Hematopoietic multipotent progenitor cell treated with erythropoietin and hydrocortisone succinate and interleukin-3 and kit ligand, for 8 days (in vitro differentiated cells): ENCODE measurements at regions not wholly inside any gene's neighbourhood (a gene's known extent, or its start where the extent isn't known, plus 50 kb on each side); places are given as distances from the start of the nearest gene placed in this dataset.
"Not testable (repeated sequence)": the region's sequence is repeated elsewhere in the genome, so short reads cannot be mapped to it uniquely, and the experiment has no call there.

Experiments used
- DNase-seq: peaks from one replicate; pipeline ENCODE4 v3.0.0-alpha.2; 2015

- DNase-seq = no peak
These were observed 613.8 kb downstream of the TFAP2B start for GRCh38 chr6:51432481-51432880.

GRCh38 chr6:51450248-51450957 is 631.7 kb downstream of the TFAP2B start:
- DNase-seq = no peak

- no peak for DNase-seq
These were observed 632.3 kb downstream of the TFAP2B start for GRCh38 chr6:51450958-51451357.

GRCh38 chr6:51456282-51456681 is 631.1 kb downstream of the PKHD1 start:
- no peak for DNase-seq

GRCh38 chr6:51459958-51460357 is 627.5 kb downstream of the PKHD1 start:
- DNase-seq = no peak

- DNase-seq = no peak
These were observed 624.5 kb downstream of the PKHD1 start for GRCh38 chr6:51462896-51463295.

GRCh38 chr6:51463321-51463720 is 624.1 kb downstream of the PKHD1 start:
- DNase-seq = no peak

- no peak for DNase-seq
These were observed 622.5 kb downstream of the PKHD1 start for GRCh38 chr6:51464956-51465355.

GRCh38 chr6:51466427-51466826 is 621.0 kb downstream of the PKHD1 start:
- no peak for DNase-seq

GRCh38 chr6:51467231-51467952 is 620.0 kb downstream of the PKHD1 start:
- no peak for DNase-seq

- DNase-seq = no peak
These were observed 618.7 kb downstream of the PKHD1 start for GRCh38 chr6:51468704-51469103.

GRCh38 chr6:51472745-51473487 is 614.5 kb downstream of the PKHD1 start:
- DNase-seq = no peak

- DNase-seq = no peak
These were observed 613.1 kb downstream of the PKHD1 start for GRCh38 chr6:51474022-51474975.

- DNase-seq = no peak
These were observed 609.6 kb downstream of the PKHD1 start for GRCh38 chr6:51477711-51478311.

- no peak for DNase-seq
These were observed 608.1 kb downstream of the PKHD1 start for GRCh38 chr6:51479296-51479695.

GRCh38 chr6:51480040-51480439 is 607.4 kb downstream of the PKHD1 start:
- DNase-seq = no peak

GRCh38 chr6:51485869-51486268 is 601.5 kb downstream of the PKHD1 start:
- DNase-seq = not testable (repeated sequence)

GRCh38 chr6:51487937-51488336 is 599.5 kb downstream of the PKHD1 start:
- DNase-seq = no peak

- DNase-seq = no peak
These were observed 598.3 kb downstream of the PKHD1 start for GRCh38 chr6:51489133-51489532.

- DNase-seq = no peak
These were observed 597.3 kb downstream of the PKHD1 start for GRCh38 chr6:51490101-51490500.

GRCh38 chr6:51494342-51494741 is 593.1 kb downstream of the PKHD1 start:
- no peak for DNase-seq

- DNase-seq = no peak
These were observed 592.3 kb downstream of the PKHD1 start for GRCh38 chr6:51495096-51495495.
